ENCODE measurements at regions not wholly inside any gene's neighbourhood (a gene's known extent, or its start where the extent isn't known, plus 50 kb on each side); places are given as distances from the start of the nearest gene placed in this dataset.

- TF ChIP-seq POLR2A (IDR thresholded peaks at IDR 0.05) = no peak
- no peak for TF ChIP-seq CTCF (IDR thresholded peaks at IDR 0.05)
Measured at GRCh38 chr2:144244938-144245337, 275.0 kb downstream of the ZEB2 start.

Measured in uterus (tissue), 2 donors.